ENCODE measurements at regions not wholly inside any gene's neighbourhood (a gene's known extent, or its start where the extent isn't known, plus 50 kb on each side); places are given as distances from the start of the nearest gene placed in this dataset.

DNA sequence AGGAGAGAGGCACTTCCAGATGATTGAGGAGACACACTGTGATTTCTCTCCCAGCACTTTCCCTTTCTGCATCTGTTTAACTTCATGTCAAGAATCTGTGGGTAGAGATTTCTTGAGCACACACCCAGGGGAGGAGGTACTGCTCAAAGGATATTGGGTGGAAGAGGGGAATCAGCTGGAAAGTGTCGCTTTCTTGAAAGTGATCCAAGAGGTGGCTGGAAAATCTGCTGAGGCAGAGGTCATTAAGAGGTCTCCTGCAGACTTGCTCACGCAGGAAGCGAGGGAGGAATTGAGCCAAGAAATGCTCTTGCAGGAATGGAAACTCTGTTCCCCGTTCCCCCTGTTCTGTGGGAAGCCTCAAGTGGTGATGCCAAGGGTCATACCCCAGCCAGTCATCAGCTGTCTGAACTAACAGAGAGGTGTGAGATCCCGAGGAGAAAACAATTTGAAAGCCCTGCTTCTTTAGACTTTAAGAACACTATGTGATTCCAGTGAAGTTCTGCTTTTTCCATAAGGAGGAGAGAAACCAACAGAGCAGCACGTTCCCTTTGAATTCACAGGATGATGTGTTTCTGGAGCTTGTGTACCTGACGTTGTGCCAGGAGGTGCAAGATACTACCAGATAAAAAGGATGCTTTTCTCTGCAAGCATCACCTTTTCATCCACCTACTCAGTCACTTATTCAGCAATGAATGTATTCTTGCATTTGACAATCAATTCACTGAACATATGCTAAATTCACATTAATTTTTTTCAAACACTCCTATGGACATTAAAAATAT is 163.4 kb upstream of the GPR12 start:
- no peak for ATAC-seq
- intact Hi-C loops (cut with micrococcal nuclease): no loop called here
- Mint-ChIP-seq H3K9me3 (no peaks in the 10 kb centered on the region), H3K36me3 (ENCODE audit: low read depth) (no peaks in the 10 kb centered on the region), H3K27me3 (peaks cover 20% of the 10 kb centered on the region), H3K27ac (no peak overlapping the region), H3K4me3 (no peak overlapping the region), H3K4me1 (ENCODE audit: low read depth) (no peaks in the 10 kb centered on the region)
- ChIA-PET POLR2A (interaction anchor here (1.0 kb wide), 1 partner anchor 953 kb away, joined by 3 read pairs; no protein-coding TSS in a partner anchor), CTCF (no interaction called here)
- DNase-seq: no peak
- no peak for TF ChIP-seq CTCF (IDR thresholded peaks at IDR 0.05)

DNA sequence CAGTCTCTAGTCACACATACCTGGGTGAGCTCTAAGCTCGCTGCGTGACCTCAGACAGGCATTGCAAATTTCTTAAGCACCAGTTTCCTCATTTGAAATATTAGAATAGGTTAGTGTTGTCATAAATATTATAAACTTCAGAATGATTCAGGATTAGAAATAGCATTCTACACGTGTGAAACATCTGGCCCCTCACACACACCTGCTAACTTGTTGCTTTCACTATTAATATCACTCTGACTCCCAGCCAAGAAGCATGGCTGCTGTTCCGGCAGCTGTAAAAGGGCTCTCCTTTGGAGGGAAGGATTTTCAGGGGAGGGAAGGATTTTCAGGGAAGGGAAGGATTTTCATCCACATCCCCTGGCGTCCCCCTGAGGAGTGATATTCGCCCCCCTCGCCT is 161.3 kb upstream of the GPR12 start:
- Mint-ChIP-seq H3K9me3 (no peaks in the 10 kb centered on the region), H3K4me1 (ENCODE audit: low read depth) (no peaks in the 10 kb centered on the region), H3K27ac (no peak overlapping the region), H3K4me3 (no peak overlapping the region), H3K27me3 (peaks cover 17% of the 10 kb centered on the region), H3K36me3 (ENCODE audit: low read depth) (no peaks in the 10 kb centered on the region)
- POLR2A ChIA-PET: no interaction called here
- no peak for TF ChIP-seq CTCF (IDR thresholded peaks at IDR 0.05)
- CTCF ChIA-PET: no interaction called here
- ATAC-seq (no peak), DNase-seq (no peak)
- intact Hi-C loops (cut with micrococcal nuclease): no loop called here

- intact Hi-C loops (cut with micrococcal nuclease): no loop called here
- no peak for TF ChIP-seq CTCF (IDR thresholded peaks at IDR 0.05)
- Mint-ChIP-seq H3K4me3 (no peak overlapping the region), H3K27ac (no peak overlapping the region), H3K27me3 (peaks cover 14% of the 10 kb centered on the region), H3K36me3 (ENCODE audit: low read depth) (no peaks in the 10 kb centered on the region), H3K4me1 (ENCODE audit: low read depth) (no peaks in the 10 kb centered on the region), H3K9me3 (no peaks in the 10 kb centered on the region)
- no peak for DNase-seq
- CTCF ChIA-PET: interaction anchor here (3.7 kb wide), 1 partner anchor 10 kb away, joined by 25 read pairs; no protein-coding TSS in a partner anchor
- no peak for ATAC-seq
- POLR2A ChIA-PET: no interaction called here
Observed at GRCh38 chr13:26920614-26921355, 160.2 kb upstream of the GPR12 start.

GRCh38 chr13:26919732-26920131 is 159.1 kb upstream of the GPR12 start:
- ChIA-PET CTCF (interaction anchor here (3.7 kb wide), 1 partner anchor 11 kb away, joined by 25 read pairs; no protein-coding TSS in a partner anchor), POLR2A (no interaction called here)
- ATAC-seq: no peak
- no peak for TF ChIP-seq CTCF (IDR thresholded peaks at IDR 0.05)
- H3K9me3 Mint-ChIP-seq: no peaks in the 10 kb centered on the region
- DNase-seq: no peak
- H3K27ac Mint-ChIP-seq: no peak overlapping the region
- H3K36me3 Mint-ChIP-seq (ENCODE audit: low read depth): no peaks in the 10 kb centered on the region
- peaks cover 4% of the 10 kb centered on the region for H3K4me1 Mint-ChIP-seq (ENCODE audit: low read depth)
- H3K27me3 Mint-ChIP-seq: peaks cover 9% of the 10 kb centered on the region
- intact Hi-C loops (cut with micrococcal nuclease): no loop called here
- H3K4me3 Mint-ChIP-seq: no peak overlapping the region

- intact Hi-C loops (cut with micrococcal nuclease): no loop called here
- no peak for TF ChIP-seq CTCF (IDR thresholded peaks at IDR 0.05)
- H3K4me3 Mint-ChIP-seq: no peak overlapping the region
- CTCF ChIA-PET: interaction anchor here (3.7 kb wide), 1 partner anchor 11 kb away, joined by 25 read pairs; no protein-coding TSS in a partner anchor
- no peaks in the 10 kb centered on the region for H3K9me3 Mint-ChIP-seq
- peaks cover 7% of the 10 kb centered on the region for H3K4me1 Mint-ChIP-seq (ENCODE audit: low read depth)
- no peaks in the 10 kb centered on the region for H3K36me3 Mint-ChIP-seq (ENCODE audit: low read depth)
- DNase-seq: no peak
- no peak for ATAC-seq
- no peak overlapping the region for H3K27ac Mint-ChIP-seq
- peaks cover 7% of the 10 kb centered on the region for H3K27me3 Mint-ChIP-seq
- POLR2A ChIA-PET: no interaction called here
Observed at GRCh38 chr13:26919311-26919710, 158.7 kb upstream of the GPR12 start.

Data from activated CD8-positive, alpha-beta T cell treated with anti-CD3 and anti-CD28 coated beads for 36 hours (primary cell).